ENCODE measurements at regions not wholly inside any gene's neighbourhood (a gene's known extent, or its start where the extent isn't known, plus 50 kb on each side); places are given as distances from the start of the nearest gene placed in this dataset.

DNA sequence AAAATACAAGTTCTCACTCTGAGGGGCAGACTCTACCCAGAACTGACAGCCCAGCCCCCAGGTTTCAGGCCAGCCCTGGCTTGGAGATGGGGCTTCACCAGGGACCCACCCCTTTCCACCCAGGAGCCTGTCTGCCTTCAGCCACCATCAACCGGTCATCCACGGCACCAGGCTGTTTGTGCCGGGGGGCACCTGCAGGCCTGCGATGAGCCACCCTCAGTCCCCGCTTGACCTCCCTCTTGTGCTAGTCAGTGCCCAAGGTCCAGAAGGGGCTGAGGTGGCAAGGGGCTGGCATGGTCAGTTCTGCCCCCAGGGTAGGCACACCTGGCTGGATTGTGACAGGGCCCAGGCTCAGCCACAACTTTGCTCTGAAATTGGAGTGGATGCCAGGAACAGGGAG lies 82.1 kb downstream of the ADRA2C start:
- CTCF ChIA-PET: no interaction called here
- intact Hi-C loops (cut with micrococcal nuclease; ENCODE audit: unreplicated experiment): no loop called here
- H3K36me3 Mint-ChIP-seq (ENCODE audit: insufficient read depth, unreplicated experiment): no peaks in the 10 kb centered on the region
- no peaks in the 10 kb centered on the region for H3K4me1 Mint-ChIP-seq (ENCODE audit: low read depth, unreplicated experiment)
- DNase-seq: no peak
- TF ChIP-seq, protein P1, sequence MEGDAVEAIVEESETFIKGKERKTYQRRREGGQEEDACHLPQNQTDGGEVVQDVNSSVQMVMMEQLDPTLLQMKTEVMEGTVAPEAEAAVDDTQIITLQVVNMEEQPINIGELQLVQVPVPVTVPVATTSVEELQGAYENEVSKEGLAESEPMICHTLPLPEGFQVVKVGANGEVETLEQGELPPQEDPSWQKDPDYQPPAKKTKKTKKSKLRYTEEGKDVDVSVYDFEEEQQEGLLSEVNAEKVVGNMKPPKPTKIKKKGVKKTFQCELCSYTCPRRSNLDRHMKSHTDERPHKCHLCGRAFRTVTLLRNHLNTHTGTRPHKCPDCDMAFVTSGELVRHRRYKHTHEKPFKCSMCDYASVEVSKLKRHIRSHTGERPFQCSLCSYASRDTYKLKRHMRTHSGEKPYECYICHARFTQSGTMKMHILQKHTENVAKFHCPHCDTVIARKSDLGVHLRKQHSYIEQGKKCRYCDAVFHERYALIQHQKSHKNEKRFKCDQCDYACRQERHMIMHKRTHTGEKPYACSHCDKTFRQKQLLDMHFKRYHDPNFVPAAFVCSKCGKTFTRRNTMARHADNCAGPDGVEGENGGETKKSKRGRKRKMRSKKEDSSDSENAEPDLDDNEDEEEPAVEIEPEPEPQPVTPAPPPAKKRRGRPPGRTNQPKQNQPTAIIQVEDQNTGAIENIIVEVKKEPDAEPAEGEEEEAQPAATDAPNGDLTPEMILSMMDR (IDR thresholded peaks at IDR 0.05; ENCODE audit: unreplicated experiment): no peak
- no peak overlapping the region for H3K27ac Mint-ChIP-seq (ENCODE audit: unreplicated experiment)
- peaks cover 89% of the 10 kb centered on the region for H3K27me3 Mint-ChIP-seq (ENCODE audit: unreplicated experiment)
- BruUV-seq (replicated peaks): no TSS peak
- no peaks in the 10 kb centered on the region for H3K9me3 Mint-ChIP-seq (ENCODE audit: low read depth, unreplicated experiment)
- no peak overlapping the region for H3K4me3 Mint-ChIP-seq (ENCODE audit: low read depth, unreplicated experiment)

DNA sequence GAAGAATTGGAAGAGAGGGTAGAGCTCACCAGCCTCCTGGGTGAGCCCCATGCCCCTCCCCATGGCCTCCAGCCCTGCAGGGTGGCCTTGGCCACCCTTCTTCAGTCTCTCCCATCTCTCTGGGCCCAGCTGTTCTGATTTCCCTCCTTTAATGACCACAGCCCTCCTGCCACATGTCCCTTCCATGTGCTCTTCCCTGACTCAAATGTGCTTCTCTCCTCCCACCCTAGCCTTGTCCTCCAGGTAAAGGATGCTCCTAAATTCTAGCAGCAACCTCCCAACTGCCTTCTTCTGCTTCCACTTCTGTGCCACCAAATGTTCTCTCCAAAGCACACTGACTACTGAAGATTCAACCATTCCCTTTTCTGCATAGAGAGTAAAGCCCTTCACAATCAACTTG lies 83.0 kb downstream of the ADRA2C start:
- CTCF ChIA-PET: no interaction called here
- Mint-ChIP-seq H3K27me3 (ENCODE audit: unreplicated experiment) (peaks cover 89% of the 10 kb centered on the region), H3K36me3 (ENCODE audit: insufficient read depth, unreplicated experiment) (no peaks in the 10 kb centered on the region), H3K4me1 (ENCODE audit: low read depth, unreplicated experiment) (no peaks in the 10 kb centered on the region), H3K4me3 (ENCODE audit: low read depth, unreplicated experiment) (no peak overlapping the region), H3K9me3 (ENCODE audit: low read depth, unreplicated experiment) (no peaks in the 10 kb centered on the region), H3K27ac (ENCODE audit: unreplicated experiment) (no peak overlapping the region)
- TF ChIP-seq, protein P1 (IDR thresholded peaks at IDR 0.05; ENCODE audit: unreplicated experiment): no peak
- intact Hi-C loops (cut with micrococcal nuclease; ENCODE audit: unreplicated experiment): no loop called here
- no TSS peak for BruUV-seq (replicated peaks)
- no peak for DNase-seq

DNA sequence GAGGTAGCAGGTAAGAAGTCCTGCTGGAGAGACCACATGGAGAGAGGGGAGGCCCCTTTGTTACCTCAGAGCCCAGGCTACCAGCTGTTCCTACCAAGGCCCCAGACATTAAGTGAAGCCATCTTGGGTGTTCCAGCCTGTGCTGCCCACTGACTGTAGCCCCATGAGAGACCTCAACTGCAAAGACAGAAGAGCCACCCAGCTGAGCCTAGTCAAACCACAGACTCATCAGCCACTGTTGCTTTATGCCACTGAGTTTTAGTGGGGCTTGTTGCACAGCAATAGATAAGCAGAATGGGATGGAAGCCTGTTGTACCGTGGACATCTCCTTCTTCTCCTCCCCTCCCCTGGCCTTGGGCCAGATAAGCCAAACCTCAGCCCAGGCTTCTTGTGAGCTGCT lies 83.9 kb downstream of the ADRA2C start:
- intact Hi-C loops (cut with micrococcal nuclease; ENCODE audit: unreplicated experiment): no loop called here
- H3K27ac Mint-ChIP-seq (ENCODE audit: unreplicated experiment): no peak overlapping the region
- H3K9me3 Mint-ChIP-seq (ENCODE audit: low read depth, unreplicated experiment): no peaks in the 10 kb centered on the region
- BruUV-seq (replicated peaks): no TSS peak
- H3K4me3 Mint-ChIP-seq (ENCODE audit: low read depth, unreplicated experiment): no peak overlapping the region
- CTCF ChIA-PET: no interaction called here
- DNase-seq: no peak
- no peaks in the 10 kb centered on the region for H3K36me3 Mint-ChIP-seq (ENCODE audit: insufficient read depth, unreplicated experiment)
- TF ChIP-seq, protein P1 (IDR thresholded peaks at IDR 0.05; ENCODE audit: unreplicated experiment): no peak
- H3K4me1 Mint-ChIP-seq (ENCODE audit: low read depth, unreplicated experiment): no peaks in the 10 kb centered on the region
- peaks cover 88% of the 10 kb centered on the region for H3K27me3 Mint-ChIP-seq (ENCODE audit: unreplicated experiment)

DNA sequence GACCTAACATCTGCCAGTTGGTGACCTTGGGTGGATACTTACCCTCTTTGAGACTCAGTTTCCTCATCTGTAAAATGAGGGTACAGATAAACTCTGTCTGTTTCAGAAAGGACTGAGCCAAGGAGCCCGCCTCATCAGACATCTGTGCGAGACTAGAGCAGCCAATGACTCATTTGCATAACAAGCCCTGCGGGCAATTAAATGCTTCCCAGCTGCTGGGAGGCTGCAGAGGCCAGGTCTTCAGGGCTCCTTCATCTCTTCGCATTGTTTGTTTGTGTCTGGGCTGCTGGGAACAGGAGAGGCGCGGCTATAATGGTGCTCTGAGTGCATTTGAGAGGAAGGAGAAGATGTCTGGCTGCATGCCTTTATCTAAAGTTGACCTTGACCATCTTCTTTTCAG lies 85.0 kb downstream of the ADRA2C start:
- intact Hi-C loops (cut with micrococcal nuclease; ENCODE audit: unreplicated experiment): no loop called here
- TF ChIP-seq, protein P1 (IDR thresholded peaks at IDR 0.05; ENCODE audit: unreplicated experiment): no peak
- CTCF ChIA-PET: interaction anchor here (1.4 kb wide), 1 partner anchor 18 kb away, joined by 4 read pairs; no protein-coding TSS in a partner anchor
- Mint-ChIP-seq H3K27ac (ENCODE audit: unreplicated experiment) (no peak overlapping the region), H3K4me3 (ENCODE audit: low read depth, unreplicated experiment) (no peak overlapping the region), H3K4me1 (ENCODE audit: low read depth, unreplicated experiment) (no peaks in the 10 kb centered on the region), H3K9me3 (ENCODE audit: low read depth, unreplicated experiment) (no peaks in the 10 kb centered on the region), H3K36me3 (ENCODE audit: insufficient read depth, unreplicated experiment) (no peaks in the 10 kb centered on the region), H3K27me3 (ENCODE audit: unreplicated experiment) (peaks cover 88% of the 10 kb centered on the region)
- DNase-seq: no peak
- BruUV-seq (replicated peaks): no TSS peak
